ENCODE measurements at regions not wholly inside any gene's neighbourhood (a gene's known extent, or its start where the extent isn't known, plus 50 kb on each side); places are given as distances from the start of the nearest gene placed in this dataset.

DNA sequence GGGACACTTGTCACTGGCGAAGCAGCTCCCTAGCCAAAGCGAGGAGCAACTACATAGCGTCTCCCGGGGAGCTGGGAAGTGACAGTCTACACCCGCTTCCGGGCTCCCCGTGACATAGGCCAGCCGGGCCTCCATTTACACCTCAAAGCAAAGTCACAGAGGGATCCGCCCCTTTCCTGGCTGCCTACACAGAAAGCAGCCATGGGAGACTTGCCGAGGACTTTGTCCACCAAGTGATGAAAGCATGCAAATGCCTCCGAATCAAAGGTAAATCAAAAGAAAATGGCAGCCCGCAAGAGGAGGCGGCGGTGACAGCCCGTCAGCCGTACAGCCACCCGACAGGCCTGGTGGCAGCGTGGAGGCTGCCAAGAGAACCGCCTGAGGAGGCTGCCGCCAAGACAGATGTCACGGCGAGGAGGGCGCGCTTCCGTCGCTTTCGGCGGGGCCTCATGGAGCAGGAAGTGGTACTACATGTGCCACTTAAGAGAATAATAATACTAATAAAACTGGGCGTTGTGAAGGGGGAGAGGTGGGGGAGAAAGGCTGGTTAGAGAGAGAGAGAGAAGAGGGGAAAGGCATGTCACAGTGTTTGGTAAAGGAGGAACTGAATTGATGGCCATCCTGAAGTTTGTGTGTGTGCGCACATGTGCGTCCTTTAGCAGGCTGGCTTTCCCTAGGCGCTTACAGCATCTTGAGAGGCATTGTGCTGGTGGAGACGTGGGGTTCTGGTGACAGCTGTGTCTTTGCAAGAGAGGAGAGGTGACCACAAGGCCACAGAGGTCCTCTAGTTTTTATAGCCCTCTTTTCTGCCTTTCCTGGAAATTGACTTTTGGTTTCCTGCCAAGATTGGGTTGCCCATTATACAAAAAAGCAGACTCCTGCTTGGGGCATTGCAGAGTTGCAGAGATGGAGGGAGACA, 661.7 kb downstream of the VRK1 start:
- DNase-seq = peak; percentile 53

DNA sequence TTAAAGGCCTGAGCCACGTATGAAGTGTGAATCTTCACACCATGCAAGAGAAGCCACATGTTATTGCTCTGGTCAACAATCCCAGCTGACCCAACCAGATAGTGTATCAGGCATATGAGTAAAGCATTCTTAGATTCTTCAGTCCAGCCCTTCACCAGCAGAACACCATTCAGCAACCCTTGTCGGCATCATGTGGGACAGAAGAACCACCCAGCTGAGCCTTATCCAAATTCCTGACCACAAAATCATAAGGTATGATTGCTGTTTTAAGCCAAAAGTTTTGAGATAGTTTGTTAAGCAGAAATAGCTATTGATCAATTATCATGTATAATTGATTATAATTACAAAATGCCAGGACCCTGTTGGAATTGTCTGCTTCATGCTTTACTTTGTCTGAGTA, 664.9 kb downstream of the VRK1 start:
- no peak for DNase-seq

DNA sequence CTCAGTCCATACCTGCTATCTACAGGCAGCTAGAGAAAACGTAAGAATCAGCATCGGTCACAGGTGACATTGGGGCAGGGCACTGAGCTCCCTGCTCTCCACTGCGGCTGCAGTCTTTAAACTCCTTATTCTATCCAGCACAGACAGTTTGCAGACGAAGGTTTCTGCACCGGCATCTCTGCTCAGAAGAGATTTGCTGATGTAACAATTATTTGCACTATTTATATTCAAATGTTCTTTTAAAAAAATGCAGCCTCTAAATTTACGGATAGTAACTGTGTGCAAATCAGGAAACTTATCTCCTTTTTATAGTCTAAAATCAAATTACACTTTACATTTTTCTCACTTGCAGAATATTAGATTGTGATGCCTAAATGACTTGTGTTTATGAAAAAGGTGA, 671.0 kb downstream of the VRK1 start:
- DNase-seq = no peak

DNA sequence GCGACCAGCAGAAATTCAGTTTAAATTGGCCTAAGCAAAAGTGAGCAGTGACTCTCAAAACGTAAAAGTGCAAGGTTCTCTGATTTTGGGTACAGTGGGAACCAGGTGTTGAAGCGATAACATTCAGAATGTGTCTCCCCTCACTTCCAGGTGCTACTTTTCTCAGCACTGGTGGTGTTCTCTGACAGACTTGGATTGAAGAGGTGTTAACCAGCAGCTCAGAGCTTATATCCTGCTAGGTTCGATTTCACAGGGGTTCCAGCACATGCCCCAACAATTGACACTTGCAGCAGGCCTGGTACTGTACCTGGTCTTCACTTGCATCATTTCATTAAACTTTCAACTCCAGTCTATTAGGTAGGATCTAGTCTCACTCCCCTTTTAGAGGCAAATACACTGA, 680.2 kb downstream of the VRK1 start:
- DNase-seq = no peak

DNA sequence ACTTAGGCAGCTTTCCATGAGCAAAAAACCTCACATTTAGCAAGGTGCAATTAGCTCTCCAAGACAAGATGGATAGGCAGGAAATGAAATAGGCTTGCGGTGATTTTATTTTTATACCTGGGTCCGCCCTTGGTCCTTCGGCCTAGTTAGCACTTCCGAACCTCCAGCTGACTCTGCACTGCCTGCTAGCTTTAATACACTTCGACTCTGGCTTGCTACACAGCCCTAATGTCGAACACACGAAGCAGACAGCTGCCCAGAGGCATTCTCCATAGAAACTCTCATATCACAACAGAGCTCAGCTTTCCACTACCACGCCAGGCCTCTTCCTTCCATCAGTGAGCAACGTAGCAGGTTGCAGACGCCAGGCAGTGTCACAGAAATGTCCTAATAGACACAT, 688.0 kb downstream of the VRK1 start:
- DNase-seq = no peak

DNA sequence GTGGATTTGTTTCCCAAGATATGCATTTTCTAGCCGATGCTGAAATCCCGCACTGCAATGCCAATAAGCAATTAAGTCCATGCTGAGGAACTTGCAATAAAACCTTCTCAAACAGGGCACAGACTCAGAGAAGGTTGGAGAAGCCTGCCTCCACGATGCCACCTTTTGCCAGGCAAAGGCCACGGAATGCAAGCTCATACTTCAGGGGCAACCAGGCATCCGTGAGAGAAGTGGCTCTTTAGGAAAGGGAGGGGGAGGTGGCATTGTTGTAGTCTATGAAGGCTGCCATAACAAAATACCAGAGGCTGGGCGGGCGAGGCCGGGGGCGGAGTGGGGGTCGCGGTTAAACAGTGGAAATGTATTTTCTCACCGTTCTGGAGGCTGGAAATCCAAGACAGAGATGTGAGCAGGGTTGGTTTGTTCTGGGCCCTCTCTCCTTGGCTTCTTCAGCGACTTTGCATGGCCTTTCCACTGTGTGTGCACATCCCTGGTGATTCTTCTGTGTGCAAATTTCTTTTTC, 689.5 kb downstream of the VRK1 start:
- DNase-seq = no peak

DNA sequence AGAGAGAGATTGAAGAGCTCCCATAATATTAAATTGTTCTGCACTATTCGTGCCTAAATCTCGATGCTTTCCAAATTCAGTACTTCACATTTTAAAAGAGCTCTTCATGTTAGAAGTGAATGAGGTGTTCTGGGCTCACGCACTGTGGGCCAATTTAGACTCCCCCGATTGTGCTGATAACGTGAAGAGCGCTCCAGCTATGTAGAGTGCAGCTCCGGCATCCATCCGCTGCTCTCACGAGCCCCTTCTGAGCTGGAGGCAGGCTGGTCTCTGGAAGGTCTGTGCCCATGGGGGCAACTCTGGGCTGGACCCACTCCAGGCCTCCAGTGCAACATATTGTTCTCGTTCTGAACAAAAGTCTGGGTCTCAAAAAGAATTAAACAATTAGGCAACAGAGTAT, 692.6 kb downstream of the VRK1 start:
- no peak for DNase-seq

DNA sequence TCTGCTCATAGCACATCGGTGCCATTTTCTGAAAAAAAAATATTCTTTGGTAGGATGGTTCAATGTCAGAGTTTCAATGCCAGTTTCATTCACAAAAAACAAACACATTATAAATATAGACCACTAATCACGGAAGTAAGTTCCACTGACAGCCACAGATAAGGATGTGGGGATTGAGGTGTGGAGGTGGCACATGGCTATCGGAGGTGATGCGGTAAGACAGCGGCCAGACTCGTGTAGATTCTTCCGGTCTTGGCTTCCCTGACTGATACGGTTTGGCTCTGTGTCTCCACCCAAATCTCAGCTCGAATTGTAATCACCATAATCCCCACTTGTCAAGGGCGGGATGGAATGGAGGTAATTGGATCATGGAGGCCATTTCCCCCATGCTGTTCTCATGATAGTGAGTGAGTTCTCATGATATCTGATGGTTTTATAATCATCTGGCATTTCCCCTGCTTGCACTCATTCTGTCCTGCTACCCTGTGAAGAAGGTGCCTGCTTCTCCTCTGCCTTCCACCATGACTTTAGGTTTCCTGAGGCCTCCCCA, 693.4 kb downstream of the VRK1 start:
- no peak for DNase-seq

DNA sequence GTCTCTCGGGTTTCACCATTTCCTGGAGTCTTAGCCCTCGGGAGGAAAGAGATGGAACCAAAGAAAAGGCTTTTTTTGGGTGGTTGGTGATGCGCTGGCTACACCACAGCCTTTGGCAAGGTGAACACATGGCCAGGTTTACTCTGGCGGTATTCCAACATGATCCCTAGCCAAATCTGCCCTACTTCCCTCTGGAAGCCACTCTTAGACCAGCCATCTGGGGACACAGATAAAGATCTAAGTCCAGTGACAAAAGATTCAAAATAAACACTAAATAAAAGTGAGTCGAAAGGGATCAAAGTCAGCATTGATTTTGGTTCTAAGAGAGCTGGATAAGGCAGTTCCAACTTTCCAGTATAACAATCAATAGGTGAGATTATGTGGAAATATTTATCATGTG, 694.5 kb downstream of the VRK1 start:
- no peak for DNase-seq

DNA sequence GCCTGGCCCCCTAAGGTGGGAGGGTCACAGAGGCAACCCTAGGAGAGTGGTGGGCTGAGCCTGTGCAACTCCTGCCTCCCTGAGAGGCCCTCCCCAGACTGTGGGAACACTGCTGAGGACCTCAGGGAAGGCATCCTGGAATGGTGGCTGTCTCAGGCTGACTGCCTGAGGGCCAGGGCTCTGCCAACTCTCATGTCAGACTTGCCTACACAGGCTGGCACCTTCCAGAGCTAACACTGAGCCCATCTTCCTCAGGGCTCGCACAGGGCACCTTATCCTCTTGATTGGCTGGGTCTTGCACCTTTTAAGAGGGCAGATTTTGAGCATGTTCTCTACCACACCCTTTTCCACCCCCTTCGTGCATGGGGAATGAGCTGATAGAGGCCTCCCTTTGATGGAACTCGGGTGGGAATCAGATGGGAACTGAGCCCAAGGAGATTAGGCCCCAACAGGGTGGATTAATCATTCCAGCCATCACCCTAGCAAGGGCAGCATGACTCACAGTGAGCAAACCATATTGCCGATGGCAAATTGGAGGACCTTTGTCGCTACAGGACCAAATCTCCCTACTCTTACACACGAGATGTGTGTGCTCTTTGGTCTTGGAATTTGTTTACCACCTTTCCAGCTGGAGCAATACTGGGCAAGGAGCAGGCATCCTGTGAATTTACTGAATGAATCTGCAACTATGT, 702.8 kb downstream of the VRK1 start:
- DNase-seq = no peak

DNA sequence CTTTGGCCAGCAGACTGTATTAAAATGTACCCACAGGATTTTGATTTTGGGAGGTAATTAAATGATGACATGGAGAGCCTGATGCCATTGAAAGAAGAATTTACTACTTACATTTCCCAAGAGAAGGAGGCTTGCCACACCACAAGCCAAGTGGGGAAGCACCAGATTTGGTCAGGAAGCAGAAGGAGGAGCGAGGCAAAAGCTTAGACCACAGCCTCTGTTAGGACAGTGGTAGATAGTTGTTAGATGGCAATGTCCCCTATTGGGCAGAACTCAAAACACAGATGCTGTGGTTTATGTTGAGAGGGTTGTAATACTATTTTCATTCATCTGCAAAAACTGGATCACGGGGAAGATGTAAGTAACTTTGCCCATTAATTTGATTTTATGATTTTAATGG, 709.4 kb downstream of the VRK1 start:
- DNase-seq = peak; percentile 5

DNA sequence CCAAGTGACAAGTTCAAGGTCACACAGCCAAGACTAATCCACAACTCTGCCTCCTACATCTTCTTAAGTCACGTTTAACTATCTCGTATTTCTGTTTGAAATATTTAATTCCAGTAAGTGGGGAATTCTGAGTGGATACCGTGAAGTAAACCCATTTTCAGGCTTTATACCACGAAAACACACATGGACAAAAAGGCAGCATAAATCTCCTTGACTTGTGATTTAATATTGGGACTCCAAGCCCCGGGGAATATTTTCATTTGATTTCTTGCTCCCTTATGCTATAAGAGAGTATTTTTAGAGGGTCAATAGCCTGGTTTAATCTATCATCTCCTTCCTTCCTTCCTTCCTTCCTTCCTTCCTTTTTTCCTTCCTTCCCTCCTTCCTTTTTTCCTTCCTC, 716.7 kb downstream of the VRK1 start:
- no peak for DNase-seq

DNA sequence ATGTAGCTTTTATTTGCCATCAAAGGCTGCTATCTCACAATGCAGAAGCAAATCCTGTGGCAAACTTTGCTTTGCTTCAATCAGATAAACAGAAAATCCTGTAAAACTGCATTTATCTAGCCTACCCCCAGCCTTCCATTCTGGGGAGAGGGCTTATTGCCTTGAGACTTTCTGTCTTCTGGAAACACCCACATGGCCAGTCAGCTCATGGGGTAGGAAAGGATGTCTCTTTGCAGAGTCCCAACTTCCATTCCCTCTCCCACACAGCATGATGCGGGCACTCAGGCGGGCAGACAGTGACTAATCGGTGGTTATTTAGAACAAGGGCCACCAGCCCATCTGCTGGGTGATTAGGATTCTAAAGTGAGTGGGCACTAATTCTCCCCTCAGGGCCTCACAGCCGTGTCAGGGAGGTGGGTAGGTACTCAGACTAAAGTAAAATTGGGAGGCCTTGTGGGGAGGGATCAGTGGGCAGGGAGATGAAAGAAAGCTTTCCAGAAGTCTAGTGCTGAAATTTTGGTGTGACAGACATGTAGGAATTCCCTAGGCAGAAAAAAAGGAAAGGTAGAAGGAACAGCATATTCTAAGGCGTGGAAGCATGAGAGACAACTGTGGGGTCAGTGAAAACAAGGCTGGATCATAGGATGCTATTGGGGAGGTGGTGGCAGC, 720.5 kb downstream of the VRK1 start:
- no peak for DNase-seq

DNA sequence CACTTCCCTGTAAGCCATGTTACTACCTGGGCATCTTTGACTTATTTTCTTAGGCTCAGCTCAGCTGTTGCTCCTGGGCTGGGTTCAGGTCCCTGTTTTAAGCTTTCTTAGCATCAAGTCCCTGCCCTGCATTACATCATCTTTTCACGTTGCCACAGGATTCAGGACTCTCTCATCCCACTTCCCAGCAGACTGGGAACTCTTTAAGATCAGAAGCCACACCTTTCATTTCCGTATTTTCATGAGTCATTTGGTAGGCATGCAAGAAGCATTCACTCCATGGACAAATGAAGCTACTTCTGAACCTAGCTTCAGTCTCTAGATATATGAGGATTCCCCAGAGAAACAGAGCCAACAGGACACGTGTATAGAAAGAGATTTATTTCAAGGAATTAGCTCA, 726.8 kb downstream of the VRK1 start:
- no peak for DNase-seq

DNA sequence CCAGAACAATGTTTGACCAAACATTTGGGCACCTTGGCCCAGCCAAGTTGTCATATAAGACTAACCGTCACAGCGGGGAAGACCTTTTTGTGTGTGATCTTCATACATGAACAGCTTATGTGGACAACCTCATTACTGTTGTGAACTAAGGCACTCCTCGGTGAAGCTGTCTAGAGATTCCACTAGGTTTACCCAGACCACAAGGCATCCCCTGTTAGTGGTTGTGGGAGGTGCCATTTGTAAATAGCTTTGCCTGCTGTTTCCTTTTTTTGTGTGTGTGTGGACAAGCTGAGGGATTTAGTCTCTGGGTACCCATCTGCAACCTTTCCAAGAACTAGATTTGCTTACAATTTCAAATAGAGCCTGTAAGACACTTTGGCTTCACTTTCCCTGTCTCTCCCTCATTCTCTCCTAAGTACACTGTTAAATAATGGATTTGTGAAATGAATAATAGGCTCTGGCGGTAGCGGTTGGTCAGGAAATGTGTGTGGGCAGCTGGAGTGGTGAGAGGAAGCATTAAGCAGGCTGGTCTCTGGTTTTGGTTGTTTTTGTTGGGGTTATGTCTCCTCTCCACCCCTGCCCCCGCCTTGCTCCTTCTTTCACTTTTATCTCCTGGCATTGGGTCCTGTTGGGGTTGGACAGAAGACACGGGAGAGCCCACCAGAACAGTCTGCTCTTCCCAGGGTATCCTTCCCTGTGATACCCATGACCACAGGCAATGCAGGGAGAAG, 727.6 kb downstream of the VRK1 start:
- peak; percentile 23 for DNase-seq

DNA sequence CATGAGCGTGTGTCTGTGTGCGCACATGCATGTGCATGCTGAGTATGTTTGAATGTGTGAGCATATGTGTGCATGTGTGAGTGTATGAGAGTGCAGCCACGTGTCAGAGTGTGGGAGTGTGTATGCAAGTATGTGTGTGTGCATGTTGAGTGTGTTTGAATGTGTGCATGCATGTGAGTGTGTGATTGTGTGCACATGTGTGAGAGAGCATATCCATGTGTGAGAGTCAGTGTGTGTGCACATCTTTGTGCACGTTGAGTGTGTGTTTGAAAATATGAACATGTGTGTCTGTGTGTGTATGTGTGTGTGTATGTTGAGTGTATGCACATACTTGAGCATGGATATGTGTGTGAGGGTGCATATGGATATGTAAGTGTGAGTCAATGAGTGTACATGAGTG, 730.8 kb downstream of the VRK1 start:
- DNase-seq = no peak

DNA sequence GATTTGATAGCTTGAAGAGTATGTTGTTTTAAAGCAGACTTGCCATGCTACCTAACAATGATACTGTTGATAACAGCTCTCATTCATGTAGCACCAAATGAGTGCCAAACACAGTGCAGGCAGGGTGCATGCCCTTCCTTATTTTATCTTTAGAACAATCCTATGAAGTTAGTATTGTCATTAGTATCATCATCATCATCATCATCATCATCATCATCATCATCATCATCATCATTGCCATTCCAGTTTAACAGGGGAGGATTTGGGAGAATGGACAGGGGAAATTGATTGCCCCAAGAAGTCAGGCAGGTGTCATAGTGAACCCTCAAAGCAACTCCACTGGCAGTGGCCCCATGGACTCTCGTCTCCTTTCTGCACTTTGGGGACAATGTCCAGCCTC, 734.9 kb downstream of the VRK1 start:
- DNase-seq = no peak

DNA sequence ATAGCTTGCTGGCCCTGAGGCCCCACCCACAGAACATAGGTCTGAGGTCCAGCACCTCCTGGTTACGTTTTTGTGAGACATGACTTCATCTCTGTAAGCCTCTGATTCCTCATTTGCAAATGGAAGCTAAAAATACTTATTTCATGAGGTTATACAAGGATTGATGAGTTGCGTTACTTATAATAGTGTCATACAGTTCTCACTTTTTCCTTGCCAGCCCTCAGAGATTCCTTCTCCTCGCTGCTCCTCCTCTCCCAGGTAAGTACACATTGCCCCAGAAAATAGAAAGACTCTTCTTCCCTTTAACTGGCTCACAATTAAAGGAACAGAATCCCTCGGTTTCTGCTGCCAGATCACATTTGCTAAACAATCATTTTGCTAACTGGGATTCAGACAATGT, 739.2 kb downstream of the VRK1 start:
- DNase-seq = no peak

DNA sequence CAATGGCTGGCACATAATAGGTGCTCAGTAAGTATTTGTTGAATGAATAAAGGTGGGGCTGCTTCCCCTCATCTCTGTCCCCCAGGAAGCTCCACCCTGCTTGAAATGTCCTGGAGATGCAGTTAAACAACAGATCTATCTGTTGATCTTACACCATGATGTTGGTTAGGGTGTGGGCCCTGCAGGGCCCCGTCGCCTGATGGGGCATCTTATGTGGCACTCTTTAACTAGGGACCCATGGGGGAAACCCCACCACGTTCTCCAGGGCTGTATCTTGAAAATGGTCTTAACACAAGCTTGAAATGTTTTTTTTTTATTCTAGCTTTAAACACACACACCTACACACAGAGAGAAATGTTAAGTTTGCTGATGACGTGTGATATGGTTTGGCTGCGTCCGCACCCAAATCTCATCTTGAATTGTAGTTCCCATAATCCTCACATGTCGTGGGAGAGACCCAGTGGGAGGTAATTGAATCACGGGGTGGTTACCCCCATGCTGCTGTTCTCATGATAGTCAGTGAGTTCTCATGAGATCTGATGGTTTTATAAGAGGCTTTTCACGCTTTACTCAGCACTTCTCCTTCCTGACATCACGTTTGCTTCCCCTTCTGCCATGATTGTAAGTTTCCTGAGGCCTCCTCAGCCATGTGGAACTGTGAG, 741.7 kb downstream of the VRK1 start:
- no peak for DNase-seq

DNA sequence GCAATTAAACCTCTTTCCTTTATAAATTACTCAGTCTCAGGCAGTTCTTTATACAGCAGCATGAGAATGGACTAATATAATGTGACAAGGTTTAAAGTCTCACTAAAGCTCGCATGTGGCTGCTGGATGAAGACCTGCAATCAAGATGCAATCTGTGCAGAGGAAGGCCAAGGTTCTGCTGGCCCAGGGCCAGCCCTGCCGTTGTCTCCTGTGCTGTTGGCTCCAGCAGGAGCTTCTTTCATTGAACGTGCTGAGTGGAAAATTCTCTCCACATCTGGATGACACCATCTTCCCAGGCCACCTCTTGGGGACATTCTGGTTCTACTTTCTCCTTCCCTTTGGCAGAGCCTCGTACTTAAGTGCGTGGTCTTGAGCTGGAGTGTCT, 742.2 kb downstream of the VRK1 start:
- no peak for DNase-seq

DNA sequence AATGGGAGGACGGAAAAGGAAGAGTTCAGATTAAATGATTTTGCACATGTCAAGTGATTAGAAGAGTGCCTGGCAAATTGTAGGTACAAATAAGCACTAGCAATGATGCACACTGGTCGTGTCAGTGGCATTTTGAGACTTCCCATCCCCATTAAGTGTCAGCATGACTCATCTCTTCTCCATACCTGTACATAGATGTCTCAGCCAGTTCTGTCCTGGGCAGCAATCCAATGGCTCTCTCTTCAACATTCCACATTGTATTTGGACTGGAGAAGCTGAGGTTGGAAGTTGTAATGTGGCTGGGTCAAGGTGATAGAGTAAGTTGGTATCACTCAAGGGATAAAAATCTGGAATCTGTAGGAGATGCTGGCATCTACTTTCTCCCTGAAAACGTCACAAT, 742.7 kb downstream of the VRK1 start:
- no peak for DNase-seq

DNA sequence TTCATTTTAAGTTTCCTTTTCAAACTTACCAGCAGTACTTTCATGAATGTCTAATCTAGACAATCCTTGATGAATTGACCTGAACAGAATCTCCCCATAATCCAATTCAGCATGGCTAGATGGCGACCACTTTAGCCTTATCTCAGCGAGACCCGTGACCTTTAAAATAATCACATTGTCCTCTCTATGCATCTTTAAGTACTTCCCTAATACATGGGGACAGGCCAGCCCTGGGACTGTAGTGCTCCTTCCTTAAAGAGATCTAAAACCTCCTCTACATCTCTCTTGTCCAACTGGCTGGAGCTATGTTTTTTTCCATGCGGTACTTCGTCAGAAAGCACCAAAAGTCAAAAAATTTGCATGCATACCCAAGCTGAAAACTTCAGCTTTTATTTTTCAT, 746.0 kb downstream of the VRK1 start:
- peak; percentile 7 for DNase-seq
